HL-60 (cell line): ENCODE measurements at regions not wholly inside any gene's neighbourhood (a gene's known extent, or its start where the extent isn't known, plus 50 kb on each side); places are given as distances from the start of the nearest gene placed in this dataset.

Source experiments
- GABPA ChIP-seq: IDR thresholded peaks from 2 replicates; pipeline ENCODE4 v1.6.1; 2012; ENCODE audit warnings: low read depth
- POLR2AphosphoS5 ChIP-seq: IDR thresholded peaks from 2 replicates; pipeline ENCODE4 v1.6.1; 2012; ENCODE audit warnings: low read depth
- REST ChIP-seq: IDR thresholded peaks from 2 replicates; pipeline ENCODE4 v1.6.1; 2012; ENCODE audit warnings: low read depth; ENCODE audit not compliant: insufficient replicate concordance
- TF ChIP-seq, protein P1 (sequence below): IDR thresholded peaks from one replicate; pipeline ENCODE4 v1.5.1; 2011; ENCODE audit warnings: low read length, control low read depth, inconsistent platforms; ENCODE audit not compliant: insufficient read depth

GRCh38 chr11:23471878-23472277, 611.6 kb upstream of the CCDC179 start:
- TF ChIP-seq, protein P1, sequence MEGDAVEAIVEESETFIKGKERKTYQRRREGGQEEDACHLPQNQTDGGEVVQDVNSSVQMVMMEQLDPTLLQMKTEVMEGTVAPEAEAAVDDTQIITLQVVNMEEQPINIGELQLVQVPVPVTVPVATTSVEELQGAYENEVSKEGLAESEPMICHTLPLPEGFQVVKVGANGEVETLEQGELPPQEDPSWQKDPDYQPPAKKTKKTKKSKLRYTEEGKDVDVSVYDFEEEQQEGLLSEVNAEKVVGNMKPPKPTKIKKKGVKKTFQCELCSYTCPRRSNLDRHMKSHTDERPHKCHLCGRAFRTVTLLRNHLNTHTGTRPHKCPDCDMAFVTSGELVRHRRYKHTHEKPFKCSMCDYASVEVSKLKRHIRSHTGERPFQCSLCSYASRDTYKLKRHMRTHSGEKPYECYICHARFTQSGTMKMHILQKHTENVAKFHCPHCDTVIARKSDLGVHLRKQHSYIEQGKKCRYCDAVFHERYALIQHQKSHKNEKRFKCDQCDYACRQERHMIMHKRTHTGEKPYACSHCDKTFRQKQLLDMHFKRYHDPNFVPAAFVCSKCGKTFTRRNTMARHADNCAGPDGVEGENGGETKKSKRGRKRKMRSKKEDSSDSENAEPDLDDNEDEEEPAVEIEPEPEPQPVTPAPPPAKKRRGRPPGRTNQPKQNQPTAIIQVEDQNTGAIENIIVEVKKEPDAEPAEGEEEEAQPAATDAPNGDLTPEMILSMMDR, result no peak
- no peak for TF ChIP-seq POLR2AphosphoS5
- TF ChIP-seq GABPA, result no peak
- TF ChIP-seq REST, result no peak
